DOHH2 (cell line): ENCODE measurements at regions not wholly inside any gene's neighbourhood (a gene's known extent, or its start where the extent isn't known, plus 50 kb on each side); places are given as distances from the start of the nearest gene placed in this dataset.

ENCODE experiments used
- EZH2phosphoT487 ChIP-seq: fragments of 200-600 bp; sonication (generic); IDR thresholded peaks from 2 replicates; pipeline ENCODE4 v1.6.1; 2017; ENCODE audit warnings: borderline replicate concordance, mild to moderate bottlenecking, antibody characterized with exemption, low read length, moderate library complexity, mixed read lengths
- TF ChIP-seq, protein P1 (sequence below): fragments of 200-600 bp; sonication (generic); IDR thresholded peaks from one replicate; pipeline ENCODE4 v1.5.1; 2014; ENCODE audit warnings: antibody characterized with exemption, mild to moderate bottlenecking, low read depth, low read length; ENCODE audit not compliant: poor library complexity, severe bottlenecking

DNA sequence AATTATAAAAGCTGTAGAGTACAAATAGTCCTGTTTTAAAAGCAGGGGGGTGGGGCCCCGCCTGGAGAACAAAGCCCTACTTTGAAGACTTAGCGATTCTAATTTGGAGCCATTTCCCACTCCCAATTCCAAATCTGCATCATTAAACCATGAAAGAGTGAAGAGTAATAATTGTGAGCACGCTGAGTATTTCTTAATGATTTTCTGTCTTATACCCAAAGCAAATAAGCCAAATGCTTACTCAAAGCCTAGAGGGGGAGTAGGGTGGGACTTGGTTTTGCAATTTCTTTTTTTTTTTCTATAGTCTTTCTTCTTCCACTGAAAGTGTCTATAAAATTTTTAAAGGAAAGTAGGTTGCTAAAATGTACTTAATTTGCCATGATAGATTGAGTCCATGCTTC lies 470.1 kb downstream of the TOX3 start:
- TF ChIP-seq, protein P1, sequence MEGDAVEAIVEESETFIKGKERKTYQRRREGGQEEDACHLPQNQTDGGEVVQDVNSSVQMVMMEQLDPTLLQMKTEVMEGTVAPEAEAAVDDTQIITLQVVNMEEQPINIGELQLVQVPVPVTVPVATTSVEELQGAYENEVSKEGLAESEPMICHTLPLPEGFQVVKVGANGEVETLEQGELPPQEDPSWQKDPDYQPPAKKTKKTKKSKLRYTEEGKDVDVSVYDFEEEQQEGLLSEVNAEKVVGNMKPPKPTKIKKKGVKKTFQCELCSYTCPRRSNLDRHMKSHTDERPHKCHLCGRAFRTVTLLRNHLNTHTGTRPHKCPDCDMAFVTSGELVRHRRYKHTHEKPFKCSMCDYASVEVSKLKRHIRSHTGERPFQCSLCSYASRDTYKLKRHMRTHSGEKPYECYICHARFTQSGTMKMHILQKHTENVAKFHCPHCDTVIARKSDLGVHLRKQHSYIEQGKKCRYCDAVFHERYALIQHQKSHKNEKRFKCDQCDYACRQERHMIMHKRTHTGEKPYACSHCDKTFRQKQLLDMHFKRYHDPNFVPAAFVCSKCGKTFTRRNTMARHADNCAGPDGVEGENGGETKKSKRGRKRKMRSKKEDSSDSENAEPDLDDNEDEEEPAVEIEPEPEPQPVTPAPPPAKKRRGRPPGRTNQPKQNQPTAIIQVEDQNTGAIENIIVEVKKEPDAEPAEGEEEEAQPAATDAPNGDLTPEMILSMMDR, result no peak
- TF ChIP-seq EZH2phosphoT487, result no peak
